Ascending aorta (tissue), 2 donors: ENCODE measurements at regions not wholly inside any gene's neighbourhood (a gene's known extent, or its start where the extent isn't known, plus 50 kb on each side); places are given as distances from the start of the nearest gene placed in this dataset.
"Not testable (repeated sequence)": the region's sequence is repeated elsewhere in the genome, so short reads cannot be mapped to it uniquely, and the experiment has no call there.

Source experiments
- DNase-seq, 2 donors: peaks; one replicate each; pipeline ENCODE4 v3.0.0-alpha.2; 2019; ENCODE audit warnings: low spot score in 2 of 2
- H3K27ac ChIP-seq, 2 donors: fragments of 200-600 bp; sonication (generic); one replicate each; pipeline ENCODE4 v1.5.1; 2016 to 2017; ENCODE audit warnings: mild to moderate bottlenecking in 1 of 2
- H3K27me3 ChIP-seq: fragments of 200-600 bp; sonication (generic); one replicate; pipeline ENCODE4 v1.5.1; 2017
- H3K36me3 ChIP-seq, 2 donors: fragments of 200-600 bp; sonication (generic); one replicate each; pipeline ENCODE4 v1.5.1; 2016
- H3K4me1 ChIP-seq, 2 donors: fragments of 200-600 bp; sonication (generic); one replicate each; pipeline ENCODE4 v1.5.1; 2016 to 2017; ENCODE audit warnings: mild to moderate bottlenecking in 1 of 2
- H3K4me3 ChIP-seq, 2 donors: fragments of 200-600 bp; sonication (generic); one replicate each; pipeline ENCODE4 v1.5.1; 2016 to 2017; ENCODE audit warnings: mild to moderate bottlenecking in 1 of 2
- H3K9me3 ChIP-seq, 2 donors: fragments of 200-600 bp; sonication (generic); one replicate each; pipeline ENCODE4 v1.5.1; 2016
- intact Hi-C: fragments of 100-400 bp; cut with DNase I; formaldehyde crosslinking; loops from one replicate; pipeline ENCODE4 v1.15.1; 2023
- TF ChIP-seq, protein P1 (sequence below), 3 experiments: fragments of 200-600 bp in 2 of 3; fragments of 450-650 bp in 1 of 3; sonication (generic) in 2 of 3; IDR thresholded peaks; one replicate each; pipeline ENCODE4 v1.5.1; 2016 to 2019; ENCODE audit warnings: antibody characterized with exemption in 3 of 3, mild to moderate bottlenecking in 1 of 3, moderate library complexity in 1 of 3

DNA sequence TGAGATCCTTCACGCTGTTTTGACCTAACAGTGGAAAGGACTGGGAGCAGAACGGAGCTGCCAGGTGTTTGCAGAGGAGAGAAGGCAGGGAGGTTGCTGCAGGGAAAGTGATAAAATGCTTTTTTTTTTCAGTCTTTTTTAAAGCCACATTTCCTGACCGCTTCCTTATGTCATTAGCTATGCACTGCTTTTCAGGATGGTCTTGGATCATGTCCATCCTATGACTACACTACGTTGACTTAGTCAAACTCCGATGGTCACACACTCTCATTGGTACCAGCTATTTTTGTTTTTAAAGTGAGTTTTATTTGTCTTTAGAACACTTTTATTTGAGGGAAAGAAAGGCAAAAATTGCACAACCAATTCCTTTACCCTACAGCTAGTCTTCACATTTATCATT lies 89.2 kb upstream of the EXOC2 start:
- Histone ChIP-seq H3K4me3 (no peak overlapping the region), H3K27me3 (no peaks in the 10 kb centered on the region), H3K36me3 (no peaks in the 10 kb centered on the region), H3K4me1 (no peaks in the 10 kb centered on the region), H3K27ac (no peak overlapping the region), H3K9me3 (no peaks in the 10 kb centered on the region)
- DNase-seq, result no peak
- intact Hi-C loops, result no loop called here
- TF ChIP-seq, protein P1, sequence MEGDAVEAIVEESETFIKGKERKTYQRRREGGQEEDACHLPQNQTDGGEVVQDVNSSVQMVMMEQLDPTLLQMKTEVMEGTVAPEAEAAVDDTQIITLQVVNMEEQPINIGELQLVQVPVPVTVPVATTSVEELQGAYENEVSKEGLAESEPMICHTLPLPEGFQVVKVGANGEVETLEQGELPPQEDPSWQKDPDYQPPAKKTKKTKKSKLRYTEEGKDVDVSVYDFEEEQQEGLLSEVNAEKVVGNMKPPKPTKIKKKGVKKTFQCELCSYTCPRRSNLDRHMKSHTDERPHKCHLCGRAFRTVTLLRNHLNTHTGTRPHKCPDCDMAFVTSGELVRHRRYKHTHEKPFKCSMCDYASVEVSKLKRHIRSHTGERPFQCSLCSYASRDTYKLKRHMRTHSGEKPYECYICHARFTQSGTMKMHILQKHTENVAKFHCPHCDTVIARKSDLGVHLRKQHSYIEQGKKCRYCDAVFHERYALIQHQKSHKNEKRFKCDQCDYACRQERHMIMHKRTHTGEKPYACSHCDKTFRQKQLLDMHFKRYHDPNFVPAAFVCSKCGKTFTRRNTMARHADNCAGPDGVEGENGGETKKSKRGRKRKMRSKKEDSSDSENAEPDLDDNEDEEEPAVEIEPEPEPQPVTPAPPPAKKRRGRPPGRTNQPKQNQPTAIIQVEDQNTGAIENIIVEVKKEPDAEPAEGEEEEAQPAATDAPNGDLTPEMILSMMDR (IDR thresholded peaks at IDR 0.05), result no peak

GRCh38 chr6:781350-781961 lies 88.5 kb upstream of the EXOC2 start:
- H3K9me3 ChIP-seq, result no peaks in the 10 kb centered on the region
- no peak overlapping the region for H3K4me3 ChIP-seq
- H3K27ac ChIP-seq, result no peak overlapping the region
- no peak for DNase-seq
- H3K27me3 ChIP-seq, result no peaks in the 10 kb centered on the region
- intact Hi-C loops, result no loop called here
- TF ChIP-seq, protein P1 (IDR thresholded peaks at IDR 0.05), result no peak
- H3K4me1 ChIP-seq, result no peaks in the 10 kb centered on the region
- no peaks in the 10 kb centered on the region for H3K36me3 ChIP-seq

- H3K4me1 ChIP-seq, result no peaks in the 10 kb centered on the region
- H3K27ac ChIP-seq, result no peak overlapping the region
- no peak overlapping the region for H3K4me3 ChIP-seq
- intact Hi-C loops, result no loop called here
- TF ChIP-seq, protein P1 (IDR thresholded peaks at IDR 0.05), result no peak
- DNase-seq, result no peak
- no peaks in the 10 kb centered on the region for H3K9me3 ChIP-seq
- H3K36me3 ChIP-seq, result no peaks in the 10 kb centered on the region
- H3K27me3 ChIP-seq, result no peaks in the 10 kb centered on the region
Observed at GRCh38 chr6:780706-781105, 87.8 kb upstream of the EXOC2 start.

GRCh38 chr6:776951-777350 lies 84.0 kb upstream of the EXOC2 start:
- H3K4me1 ChIP-seq, result no peaks in the 10 kb centered on the region
- TF ChIP-seq, protein P1 (IDR thresholded peaks at IDR 0.05), result no peak
- no peak overlapping the region for H3K27ac ChIP-seq
- intact Hi-C loops, result no loop called here
- H3K27me3 ChIP-seq, result no peaks in the 10 kb centered on the region
- DNase-seq, result no peak
- no peaks in the 10 kb centered on the region for H3K9me3 ChIP-seq
- no peaks in the 10 kb centered on the region for H3K36me3 ChIP-seq
- H3K4me3 ChIP-seq, result no peak overlapping the region

DNA sequence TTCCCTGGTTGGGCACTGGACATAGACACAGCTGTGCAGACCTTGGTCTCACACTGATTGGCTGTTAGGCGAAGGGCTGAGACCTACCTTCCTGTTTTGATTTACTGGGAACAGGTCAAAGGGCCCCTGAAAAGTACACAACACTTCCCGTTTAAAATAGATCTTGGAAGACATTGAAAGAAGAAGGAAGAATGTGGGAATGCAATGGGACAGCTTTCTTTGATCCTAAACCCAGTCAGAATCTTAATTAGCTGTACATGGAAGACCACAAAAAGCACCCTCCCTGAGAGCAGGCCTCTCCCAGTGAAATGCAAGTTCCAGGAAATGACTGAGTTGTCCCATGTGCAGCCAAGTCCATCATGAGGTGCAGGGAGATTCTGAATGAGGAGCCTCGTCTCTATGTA lies 83.6 kb upstream of the EXOC2 start:
- intact Hi-C loops, result no loop called here
- H3K9me3 ChIP-seq, result no peaks in the 10 kb centered on the region
- H3K4me1 ChIP-seq, result no peaks in the 10 kb centered on the region
- TF ChIP-seq, protein P1 (IDR thresholded peaks at IDR 0.05), result no peak
- DNase-seq, result no peak
- H3K36me3 ChIP-seq, result no peaks in the 10 kb centered on the region
- H3K27me3 ChIP-seq, result no peaks in the 10 kb centered on the region
- H3K27ac ChIP-seq, result no peak overlapping the region
- no peak overlapping the region for H3K4me3 ChIP-seq

DNA sequence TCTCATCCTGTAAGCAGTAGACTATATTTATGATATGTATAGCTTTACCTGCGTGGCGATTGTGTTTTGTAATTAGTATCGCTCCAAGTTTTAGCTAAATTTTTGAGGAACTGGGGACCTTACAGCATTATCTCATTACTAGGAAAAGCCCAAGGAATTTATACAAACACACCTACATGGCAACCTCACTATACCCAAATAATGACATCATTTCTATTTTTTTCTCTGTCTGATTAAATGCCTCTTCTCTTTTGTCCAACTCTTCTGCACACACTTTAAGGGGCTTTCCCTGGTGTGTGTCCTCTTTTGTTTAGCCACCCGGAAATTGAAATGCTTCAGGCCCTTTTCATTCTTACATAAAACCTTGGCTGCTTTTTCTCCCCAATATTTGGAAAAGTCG lies 82.9 kb upstream of the EXOC2 start:
- H3K27me3 ChIP-seq, result no peaks in the 10 kb centered on the region
- intact Hi-C loops, result no loop called here

DNA sequence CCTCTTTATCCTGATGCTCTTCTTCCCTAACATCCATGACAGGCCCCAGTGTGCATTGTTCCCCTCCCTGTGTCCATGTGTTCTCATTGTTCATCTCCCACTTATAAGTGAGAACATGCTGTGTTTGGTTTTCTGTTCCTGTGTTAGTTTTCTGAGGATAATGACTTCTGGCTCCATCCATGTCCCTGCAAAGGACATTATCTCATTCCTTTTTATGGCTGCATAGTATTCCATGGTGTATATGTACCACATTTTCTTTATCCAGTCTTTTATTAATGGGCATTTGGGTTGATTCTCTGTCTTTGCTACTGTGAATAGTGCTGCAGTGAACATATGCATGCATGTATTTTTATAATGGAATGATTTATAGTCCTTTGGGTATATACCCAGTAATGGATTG lies 78.7 kb upstream of the EXOC2 start:
- H3K4me1 ChIP-seq, H3K27ac ChIP-seq, intact Hi-C loops, H3K9me3 ChIP-seq, H3K4me3 ChIP-seq, DNase-seq, H3K27me3 ChIP-seq, H3K36me3 ChIP-seq: not testable (repeated sequence)

More for the DNA sequence above, 82.9 kb upstream of the EXOC2 start:
- Histone ChIP-seq H3K9me3 (no peaks in the 10 kb centered on the region), H3K4me1 (no peaks in the 10 kb centered on the region), H3K4me3 (no peak overlapping the region), H3K36me3 (no peaks in the 10 kb centered on the region), H3K27ac (no peak overlapping the region)
- TF ChIP-seq, protein P1 (IDR thresholded peaks at IDR 0.05), result no peak
- DNase-seq, result no peak
